ENCODE measurements at regions not wholly inside any gene's neighbourhood (a gene's known extent, or its start where the extent isn't known, plus 50 kb on each side); places are given as distances from the start of the nearest gene placed in this dataset.

GRCh38 chr2:45209302-45209701 lies 200.1 kb upstream of the SIX2 start:
- no peak for DNase-seq

- no peak for DNase-seq
These were observed 197.8 kb upstream of the SIX2 start for GRCh38 chr2:45207101-45207500.

- DNase-seq: no peak
These were observed 196.7 kb upstream of the SIX2 start for GRCh38 chr2:45205985-45206384.

GRCh38 chr2:45205480-45205879 lies 196.2 kb upstream of the SIX2 start:
- DNase-seq: no peak

- no peak for DNase-seq
These were observed 194.1 kb upstream of the SIX2 start for GRCh38 chr2:45203400-45203799.

GRCh38 chr2:45199973-45200372 lies 190.7 kb upstream of the SIX2 start:
- DNase-seq: no peak

- no peak for DNase-seq
These were observed 186.7 kb upstream of the SIX2 start for GRCh38 chr2:45195916-45196315.

GRCh38 chr2:45194596-45194995 lies 185.3 kb upstream of the SIX2 start:
- no peak for DNase-seq

GRCh38 chr2:45193581-45193980 lies 184.3 kb upstream of the SIX2 start:
- no peak for DNase-seq

GRCh38 chr2:45192991-45193390 lies 183.7 kb upstream of the SIX2 start:
- no peak for DNase-seq

- no peak for DNase-seq
These were observed 183.2 kb upstream of the SIX2 start for GRCh38 chr2:45192481-45192880.

GRCh38 chr2:45191976-45192375 lies 182.7 kb upstream of the SIX2 start:
- DNase-seq: no peak

- DNase-seq: no peak
These were observed 182.1 kb upstream of the SIX2 start for GRCh38 chr2:45191146-45191863.

- DNase-seq: no peak
These were observed 181.3 kb upstream of the SIX2 start for GRCh38 chr2:45190481-45190942.

- no peak for DNase-seq
These were observed 175.4 kb upstream of the SIX2 start for GRCh38 chr2:45184606-45185005.

- DNase-seq: no peak
These were observed 173.5 kb upstream of the SIX2 start for GRCh38 chr2:45182667-45183295.

- DNase-seq: no peak
These were observed 171.5 kb upstream of the SIX2 start for GRCh38 chr2:45180779-45181178.

- DNase-seq: no peak
These were observed 170.9 kb upstream of the SIX2 start for GRCh38 chr2:45180033-45180746.

- no peak for DNase-seq
These were observed 169.6 kb upstream of the SIX2 start for GRCh38 chr2:45178854-45179253.

GRCh38 chr2:45178359-45178758 lies 169.1 kb upstream of the SIX2 start:
- DNase-seq: no peak

- DNase-seq: no peak
These were observed 168.6 kb upstream of the SIX2 start for GRCh38 chr2:45177870-45178269.

- DNase-seq: no peak
These were observed 167.1 kb upstream of the SIX2 start for GRCh38 chr2:45176390-45176789.

GRCh38 chr2:45173513-45173912 lies 164.3 kb upstream of the SIX2 start:
- DNase-seq: no peak

- DNase-seq: no peak
These were observed 163.6 kb upstream of the SIX2 start for GRCh38 chr2:45172760-45173392.
